ENCODE measurements at regions not wholly inside any gene's neighbourhood (a gene's known extent, or its start where the extent isn't known, plus 50 kb on each side); places are given as distances from the start of the nearest gene placed in this dataset.
A peak's percentile ranks its signal among the peaks of the same experiment; 100 is the strongest.

DNA sequence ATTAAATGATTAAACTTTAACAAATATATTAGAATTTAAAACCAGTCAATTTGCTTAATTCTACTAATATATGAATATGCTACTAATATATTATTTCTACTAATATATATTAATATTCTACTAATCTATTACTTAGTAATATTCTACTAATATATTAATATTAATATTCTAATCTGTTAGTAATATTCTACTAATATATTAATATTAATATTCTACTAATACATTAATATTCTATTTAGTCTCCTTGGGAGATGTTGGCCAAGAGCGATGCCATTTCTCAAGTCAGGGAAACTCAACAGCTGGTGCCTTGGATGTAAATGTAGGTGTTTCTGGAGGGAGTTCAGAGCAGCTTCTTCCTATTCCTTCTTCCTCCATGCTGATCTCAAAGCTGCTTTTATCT is 259.2 kb upstream of the TMTC4 start:
- DNase-seq = no peak

DNA sequence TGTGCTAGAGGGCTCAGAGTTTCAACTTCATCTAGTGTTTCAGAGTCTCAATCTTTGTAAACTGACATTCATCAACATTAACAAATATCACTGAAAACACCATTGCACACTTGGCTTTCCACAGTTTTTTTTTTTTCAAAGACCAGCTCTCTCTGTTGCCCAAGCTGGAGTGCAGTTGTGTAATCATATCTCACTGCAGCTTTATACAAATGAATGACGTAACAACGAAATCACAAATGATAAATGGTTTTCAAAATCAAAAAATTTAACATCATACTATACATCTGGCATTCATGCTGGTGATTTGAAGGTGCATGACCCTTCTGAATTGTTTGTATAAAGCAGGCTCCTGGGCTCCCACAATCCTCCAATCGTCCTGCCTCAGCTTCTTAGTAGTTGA is 248.0 kb upstream of the TMTC4 start:
- no peak for DNase-seq

GRCh38 chr13:100921139-100921538 is 246.5 kb upstream of the TMTC4 start:
- no peak for DNase-seq

- DNase-seq = peak; percentile 10
Measured at GRCh38 chr13:100917011-100917410, 242.4 kb upstream of the TMTC4 start.

- no peak for DNase-seq
Measured at GRCh38 chr13:100913143-100913542, 238.5 kb upstream of the TMTC4 start.

GRCh38 chr13:100904293-100904976 is 229.8 kb upstream of the TMTC4 start:
- DNase-seq = no peak

DNA sequence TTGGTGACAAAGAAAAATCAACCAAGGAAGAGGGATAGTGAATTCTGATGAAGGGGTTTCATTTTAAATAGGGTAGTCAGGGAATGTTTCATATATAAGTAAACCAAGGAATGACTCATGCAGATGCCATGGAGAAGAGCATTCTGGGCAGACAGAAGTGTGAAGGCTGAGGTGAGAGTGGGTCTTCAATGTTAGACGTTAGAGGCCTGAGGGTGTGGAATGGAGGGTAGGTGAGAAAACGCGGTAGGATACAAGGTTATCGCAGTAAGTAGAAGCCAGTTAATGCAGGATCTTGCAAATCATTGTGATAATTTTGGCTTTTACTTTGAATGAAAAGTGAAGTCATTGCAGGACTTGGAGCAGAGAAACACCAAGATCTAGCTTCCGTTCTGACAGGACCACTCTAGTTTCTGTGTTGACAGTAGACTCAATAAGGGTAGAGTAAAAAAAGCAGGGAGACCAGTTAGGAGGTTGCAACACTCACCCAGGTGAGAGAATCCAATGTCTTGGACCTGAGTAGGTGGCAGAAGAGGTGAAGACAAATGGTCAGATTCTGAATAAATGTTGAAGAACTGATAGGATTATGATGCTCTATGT is 225.2 kb upstream of the TMTC4 start:
- no peak for DNase-seq

DNA sequence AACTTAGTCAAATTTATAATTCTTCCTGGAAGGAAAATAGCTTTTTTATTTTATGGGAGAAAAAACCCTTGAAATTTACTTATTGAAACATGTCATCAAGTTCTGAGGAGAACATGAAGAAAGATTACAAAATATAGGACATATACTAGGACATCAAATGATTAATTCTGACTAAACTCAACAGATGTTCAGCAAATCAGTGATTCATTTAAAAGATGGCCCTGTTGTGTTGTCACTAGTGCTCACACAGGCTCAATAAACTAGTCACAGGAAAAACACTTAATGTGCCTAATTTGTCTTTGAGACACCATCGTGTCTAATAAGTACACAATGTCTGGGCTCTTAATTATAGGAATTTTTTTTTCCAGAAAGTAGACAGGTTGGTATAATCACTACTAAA is 223.8 kb upstream of the TMTC4 start:
- DNase-seq = no peak

DNA sequence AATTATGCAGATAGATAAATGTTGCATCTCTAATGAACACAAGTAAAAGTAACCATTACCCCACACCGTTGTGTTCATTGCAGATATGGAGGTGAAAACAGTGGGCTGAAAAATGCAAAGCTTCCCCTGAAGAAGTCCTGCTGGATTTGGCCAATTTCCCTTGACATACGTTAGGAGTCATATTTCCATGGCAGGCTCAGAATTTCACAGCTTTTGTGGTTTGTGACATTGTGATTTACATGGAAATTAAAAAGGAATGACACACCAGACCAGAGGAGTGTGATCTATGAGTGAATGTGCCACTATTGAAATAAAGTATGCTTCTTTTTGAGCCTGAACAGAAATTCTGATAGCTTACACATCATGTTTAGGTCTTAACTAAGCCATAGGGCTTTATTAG is 221.1 kb upstream of the TMTC4 start:
- no peak for DNase-seq

GRCh38 chr13:100892981-100893380 is 218.4 kb upstream of the TMTC4 start:
- DNase-seq = no peak

- DNase-seq = no peak
Measured at GRCh38 chr13:100890645-100891044, 216.1 kb upstream of the TMTC4 start.

GRCh38 chr13:100887729-100888151 is 213.1 kb upstream of the TMTC4 start:
- DNase-seq = no peak

GRCh38 chr13:100883453-100883852 is 208.9 kb upstream of the TMTC4 start:
- no peak for DNase-seq

DNA sequence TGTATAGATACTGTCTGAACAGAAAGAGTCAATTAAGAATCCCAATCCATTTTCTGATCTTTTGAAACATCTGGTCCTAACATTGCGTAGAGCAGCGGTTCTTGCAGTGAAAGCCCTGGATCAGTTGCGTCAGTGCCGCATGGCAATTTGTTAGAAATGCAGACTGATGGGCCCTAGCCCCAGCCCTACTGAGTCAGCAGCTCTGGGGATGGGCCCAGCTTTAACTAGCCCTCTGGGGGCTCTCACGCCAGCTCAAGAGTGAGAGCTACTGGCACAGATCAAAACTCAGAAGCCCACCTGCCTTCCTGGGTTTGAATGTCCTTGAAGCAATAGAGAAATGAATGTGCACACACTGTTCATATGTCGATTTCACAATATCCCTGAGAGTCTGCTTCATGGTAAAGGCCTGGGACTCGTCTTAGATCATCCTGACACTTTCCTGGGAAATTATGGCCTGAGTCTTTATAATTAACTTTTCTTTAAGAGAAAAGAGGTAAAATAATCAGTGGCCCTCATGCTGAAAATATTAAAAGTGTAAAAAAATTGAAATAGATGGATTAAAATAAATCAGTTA is 206.8 kb upstream of the TMTC4 start:
- no peak for DNase-seq

DNA sequence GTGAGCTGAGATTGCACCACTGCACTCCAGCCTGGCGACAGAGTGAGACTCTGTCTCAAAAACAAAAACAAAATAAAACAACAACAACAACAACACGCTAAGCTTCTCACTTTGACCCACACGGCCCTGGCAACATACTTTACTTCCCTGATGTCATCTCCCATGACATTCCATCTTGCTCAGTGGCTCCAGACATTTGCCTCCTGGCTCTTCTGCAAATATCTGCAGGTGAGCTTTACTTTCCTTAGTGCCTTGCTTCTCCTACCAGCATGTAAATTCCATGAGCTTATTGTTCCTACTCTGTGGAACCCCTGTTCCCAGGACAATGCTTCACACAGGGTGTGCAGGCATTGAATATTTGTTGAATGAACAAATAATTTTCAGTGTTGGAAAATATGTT is 205.6 kb upstream of the TMTC4 start:
- DNase-seq = no peak

- no peak for DNase-seq
Measured at GRCh38 chr13:100879255-100879654, 204.7 kb upstream of the TMTC4 start.

DNA sequence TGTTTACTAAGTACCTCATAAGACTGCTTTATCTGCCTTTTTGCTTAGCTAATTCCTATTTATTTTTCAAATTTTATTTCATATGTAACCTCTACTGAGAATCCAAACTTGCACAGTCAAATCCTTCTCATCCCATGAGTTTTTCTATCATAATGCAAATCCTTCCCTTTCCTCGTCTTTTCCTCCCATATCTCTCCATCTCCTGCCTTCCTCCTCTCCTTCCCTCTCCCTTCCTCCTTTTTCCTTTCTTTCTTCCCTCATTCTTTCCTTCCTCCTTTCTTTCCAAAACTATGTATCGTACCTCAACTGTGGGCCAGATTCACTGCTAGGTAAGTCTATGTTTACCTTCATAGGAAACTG is 201.4 kb upstream of the TMTC4 start:
- DNase-seq = no peak

DNA sequence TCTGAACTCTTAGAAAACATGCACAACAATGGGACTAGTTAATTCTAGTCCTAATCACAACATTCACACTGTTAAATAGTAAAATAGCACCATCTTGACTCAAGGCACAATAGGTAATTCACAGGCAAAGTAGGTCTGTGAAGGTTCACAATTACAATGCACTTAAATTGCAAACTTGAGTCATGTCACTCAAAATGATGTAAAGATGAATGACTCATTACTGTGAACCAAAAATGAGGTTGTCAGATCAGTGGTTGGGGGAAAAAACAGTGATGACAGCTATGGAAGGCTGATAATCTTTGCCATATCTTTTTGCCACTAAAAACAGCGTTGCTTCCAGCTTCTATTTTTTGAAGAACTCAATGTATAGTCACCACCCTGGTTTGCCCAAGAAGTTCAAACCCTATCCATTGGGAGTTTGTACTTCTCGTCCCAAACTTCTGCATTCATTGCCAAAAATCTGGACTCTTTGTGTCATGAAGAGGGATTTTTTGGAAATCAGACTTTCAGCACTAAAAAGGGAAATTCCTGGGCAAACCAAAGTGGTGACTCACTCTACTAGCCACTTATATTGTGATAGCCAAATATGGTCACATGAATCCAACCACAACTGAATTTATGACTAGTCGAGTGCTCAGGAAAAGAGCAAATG is 200.9 kb upstream of the TMTC4 start:
- no peak for DNase-seq

DNA sequence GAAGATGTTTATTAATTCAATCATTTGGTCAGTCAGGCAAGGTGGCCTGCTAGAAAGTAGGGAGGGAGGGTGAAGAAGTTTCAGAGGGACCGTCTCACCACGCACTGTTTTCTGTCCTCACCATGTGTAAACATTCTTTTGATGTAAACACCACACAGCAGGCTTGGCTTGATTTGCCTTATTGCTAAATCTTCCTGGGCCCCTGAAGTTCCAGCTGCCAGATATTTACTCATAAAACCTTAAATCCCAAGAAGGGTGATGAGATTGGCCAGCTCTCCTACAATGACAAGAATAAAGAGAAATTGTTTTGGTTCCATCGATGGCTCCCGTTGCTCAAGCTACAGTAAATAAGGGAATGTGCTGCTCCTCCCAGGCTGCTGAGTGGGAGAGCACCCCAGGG is 198.2 kb upstream of the TMTC4 start:
- DNase-seq = no peak

DNA sequence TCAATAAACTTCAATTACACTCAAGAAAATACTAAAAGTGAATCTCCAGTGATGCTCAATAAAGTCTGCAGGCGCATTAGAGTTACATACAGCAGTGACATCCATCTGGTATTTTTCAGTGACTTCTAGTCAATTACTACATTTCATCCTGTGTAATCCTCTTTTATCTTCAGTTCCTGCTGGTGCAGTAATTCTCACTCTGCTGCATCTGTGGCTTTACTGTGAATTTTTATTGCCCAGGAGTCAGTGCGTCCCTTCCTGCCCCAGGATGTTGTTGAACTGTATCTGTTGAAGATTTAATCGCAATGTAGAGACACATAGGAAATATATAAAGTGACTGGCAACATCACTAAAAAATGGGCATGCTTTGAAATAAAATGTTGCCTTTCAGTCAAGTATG is 196.3 kb upstream of the TMTC4 start:
- no peak for DNase-seq

DNA sequence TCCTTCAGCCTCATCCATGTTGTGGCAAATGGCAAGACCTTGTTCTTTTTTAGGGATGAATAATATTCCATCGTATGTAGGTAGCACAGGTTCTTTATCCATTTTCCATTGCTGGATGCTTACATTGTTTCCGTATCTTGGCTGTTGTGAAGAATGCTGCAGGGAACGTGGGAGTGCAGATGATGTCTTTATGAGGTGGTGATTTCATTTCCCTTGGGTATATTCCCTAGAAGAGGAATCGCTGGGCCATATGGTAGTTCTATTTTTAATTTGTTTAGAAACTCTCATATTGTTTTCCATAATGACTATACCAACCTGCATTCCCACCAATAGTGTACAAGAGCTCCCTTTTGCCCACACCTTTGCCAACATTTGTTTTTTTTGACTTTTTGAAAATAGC is 186.3 kb upstream of the TMTC4 start:
- no peak for DNase-seq

DNA sequence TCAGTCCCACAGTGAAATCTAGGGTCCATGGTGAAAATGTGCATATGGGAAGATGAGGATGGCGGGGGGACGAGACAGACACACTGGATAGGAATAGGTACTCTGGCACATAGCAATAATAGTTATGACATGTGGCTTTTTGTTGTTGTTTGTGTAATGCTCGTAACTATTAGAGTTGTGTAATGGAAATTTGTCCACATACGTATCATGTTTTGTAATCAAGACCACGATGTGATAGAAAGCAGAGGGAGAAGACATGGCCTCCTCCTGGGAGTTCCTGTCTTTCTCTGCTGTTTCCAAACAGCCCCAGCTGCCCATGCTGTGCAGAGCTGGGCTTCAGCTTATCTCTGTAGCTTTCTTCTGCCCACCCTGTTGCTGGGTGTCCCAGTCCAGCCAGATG is 185.3 kb upstream of the TMTC4 start:
- no peak for DNase-seq

GRCh38 chr13:100855151-100855550 is 180.6 kb upstream of the TMTC4 start:
- DNase-seq = no peak

DNA sequence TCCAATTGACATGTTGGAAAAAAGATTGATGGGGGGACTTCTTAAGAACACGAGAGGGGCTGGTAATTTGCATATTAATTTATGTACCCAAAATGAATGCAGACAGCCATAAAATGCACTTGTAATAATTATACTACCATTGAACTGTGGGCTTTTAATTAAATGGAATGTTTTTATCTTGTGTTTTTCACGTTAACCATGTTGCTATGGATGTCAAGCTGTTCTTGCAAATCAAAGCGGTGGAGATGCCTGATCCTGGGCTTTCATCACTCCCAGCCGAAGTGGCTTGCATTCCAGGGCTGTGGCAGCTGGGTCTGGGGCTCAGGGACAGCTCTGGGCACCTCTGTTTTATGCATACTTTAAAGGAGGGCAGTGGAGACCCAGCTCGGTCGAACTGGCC is 179.4 kb upstream of the TMTC4 start:
- peak; percentile 29 for DNase-seq
